ENCODE measurements at regions not wholly inside any gene's neighbourhood (a gene's known extent, or its start where the extent isn't known, plus 50 kb on each side); places are given as distances from the start of the nearest gene placed in this dataset.

DNA sequence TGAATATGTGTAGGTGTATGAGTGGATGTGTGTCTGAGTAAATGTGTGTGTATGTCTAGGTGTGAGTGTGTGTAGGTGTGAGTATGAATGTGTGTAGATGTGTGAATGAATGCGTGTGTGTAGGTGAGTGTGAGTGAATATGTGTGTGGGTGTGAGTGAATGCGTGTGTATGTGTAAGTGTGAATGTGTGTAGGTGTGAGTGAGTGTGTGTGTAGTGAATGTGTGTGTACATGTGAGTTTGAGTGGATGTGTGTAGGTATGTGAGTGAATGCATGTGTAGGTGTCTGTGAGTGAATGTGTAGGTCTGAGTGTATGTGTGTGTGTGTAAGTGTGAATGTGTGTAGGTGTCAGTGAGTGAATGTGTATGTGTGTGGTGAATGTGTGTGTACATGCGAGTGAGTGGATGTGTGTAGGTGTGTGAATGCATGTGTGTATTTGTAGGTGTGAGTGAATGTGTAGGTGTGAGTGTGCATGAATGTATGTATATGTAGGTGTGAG lies 201.0 kb upstream of the ZNF536 start:
- TF ChIP-seq, protein P1, sequence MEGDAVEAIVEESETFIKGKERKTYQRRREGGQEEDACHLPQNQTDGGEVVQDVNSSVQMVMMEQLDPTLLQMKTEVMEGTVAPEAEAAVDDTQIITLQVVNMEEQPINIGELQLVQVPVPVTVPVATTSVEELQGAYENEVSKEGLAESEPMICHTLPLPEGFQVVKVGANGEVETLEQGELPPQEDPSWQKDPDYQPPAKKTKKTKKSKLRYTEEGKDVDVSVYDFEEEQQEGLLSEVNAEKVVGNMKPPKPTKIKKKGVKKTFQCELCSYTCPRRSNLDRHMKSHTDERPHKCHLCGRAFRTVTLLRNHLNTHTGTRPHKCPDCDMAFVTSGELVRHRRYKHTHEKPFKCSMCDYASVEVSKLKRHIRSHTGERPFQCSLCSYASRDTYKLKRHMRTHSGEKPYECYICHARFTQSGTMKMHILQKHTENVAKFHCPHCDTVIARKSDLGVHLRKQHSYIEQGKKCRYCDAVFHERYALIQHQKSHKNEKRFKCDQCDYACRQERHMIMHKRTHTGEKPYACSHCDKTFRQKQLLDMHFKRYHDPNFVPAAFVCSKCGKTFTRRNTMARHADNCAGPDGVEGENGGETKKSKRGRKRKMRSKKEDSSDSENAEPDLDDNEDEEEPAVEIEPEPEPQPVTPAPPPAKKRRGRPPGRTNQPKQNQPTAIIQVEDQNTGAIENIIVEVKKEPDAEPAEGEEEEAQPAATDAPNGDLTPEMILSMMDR (IDR thresholded peaks at IDR 0.05; ENCODE audit: control extremely low read depth, extremely low read depth): no peak
- H3K36me3 ChIP-seq (ENCODE audit: control insufficient read depth in 4 of 4, insufficient read depth in 4 of 4, low read length in 4 of 4): no peaks in the 10 kb centered on the region
- H3K4me1 ChIP-seq (ENCODE audit: control insufficient read depth in 5 of 5, insufficient read depth in 5 of 5, low read length in 5 of 5): no peaks in the 10 kb centered on the region
- H3K27me3 ChIP-seq (ENCODE audit: control insufficient read depth in 3 of 3, insufficient read depth in 3 of 3, low read length in 2 of 3): peaks cover 0 to 2% (median 0%) of the 10 kb centered on the region in 3 donors
- ATAC-seq (ENCODE audit: insufficient read depth, low FRiP score) (no peak), DNase-seq (no peak)
- no peak overlapping the region for H3K9ac ChIP-seq (ENCODE audit: insufficient read depth in 1 of 2, low read length in 2 of 2)
- peaks cover 0 to 7% (median 1%) of the 10 kb centered on the region in 4 donors for H3K9me3 ChIP-seq (ENCODE audit: control insufficient read depth in 4 of 4, insufficient read depth in 3 of 4, low read length in 3 of 4)
- H3K27ac ChIP-seq (ENCODE audit: low read depth in 1 of 2, low read length in 1 of 2): no peak overlapping the region
- no peak overlapping the region for H3K4me3 ChIP-seq
- WGBS, 2 donors: 96% methylated on average over 3 of the region's 3 CpGs

DNA sequence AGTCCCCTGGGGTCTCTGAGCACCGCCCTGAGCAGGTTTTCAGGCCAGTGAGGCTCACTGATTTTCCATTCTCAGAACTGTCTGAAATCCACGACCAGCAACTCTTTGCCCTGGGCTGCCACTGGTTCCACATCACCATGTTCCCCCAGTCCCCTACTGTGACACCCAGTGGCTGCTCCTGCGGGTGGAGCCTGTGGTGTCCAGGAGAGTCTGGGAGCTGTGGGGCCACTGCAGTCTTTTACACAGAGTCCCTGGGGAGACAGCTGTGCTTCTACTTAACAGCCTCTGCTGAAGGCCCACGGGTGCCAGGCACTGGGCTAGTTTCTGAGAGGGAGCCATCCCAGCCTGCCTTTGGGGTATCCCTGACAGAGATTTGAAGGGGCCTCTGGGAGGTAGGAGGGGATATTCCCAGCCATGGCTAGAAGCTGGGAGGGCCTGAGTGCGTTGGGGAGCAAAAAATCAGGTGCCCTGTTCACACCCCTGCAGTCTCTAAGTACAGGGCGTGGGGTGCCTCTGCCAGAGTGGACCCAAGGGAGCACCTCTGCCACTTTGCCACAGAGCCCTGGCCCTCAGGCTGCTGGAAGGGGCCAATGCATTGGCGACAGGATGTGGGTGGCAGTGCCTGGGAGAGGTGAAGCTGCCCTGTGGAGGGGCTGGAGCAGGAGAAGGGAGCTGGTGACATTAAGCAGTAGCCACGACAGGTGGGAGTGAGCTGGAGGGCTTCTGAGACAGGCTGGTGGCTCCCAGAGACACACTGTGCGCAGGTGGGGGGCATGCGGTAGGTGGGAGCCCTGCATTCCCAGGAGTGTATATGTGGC lies 200.2 kb upstream of the ZNF536 start:
- Histone ChIP-seq H3K27ac (ENCODE audit: low read depth in 1 of 2, low read length in 1 of 2) (no peak overlapping the region), H3K36me3 (ENCODE audit: control insufficient read depth in 4 of 4, insufficient read depth in 4 of 4, low read length in 4 of 4) (no peaks in the 10 kb centered on the region), H3K27me3 (ENCODE audit: control insufficient read depth in 3 of 3, insufficient read depth in 3 of 3, low read length in 2 of 3) (peaks cover 0 to 2% (median 0%) of the 10 kb centered on the region in 3 donors), H3K4me1 (ENCODE audit: control insufficient read depth in 5 of 5, insufficient read depth in 5 of 5, low read length in 5 of 5) (no peaks in the 10 kb centered on the region), H3K4me3 (no peak overlapping the region), H3K9me3 (ENCODE audit: control insufficient read depth in 4 of 4, insufficient read depth in 3 of 4, low read length in 3 of 4) (peaks cover 0 to 7% (median 1%) of the 10 kb centered on the region in 4 donors), H3K9ac (ENCODE audit: insufficient read depth in 1 of 2, low read length in 2 of 2) (no peak overlapping the region)
- ATAC-seq (ENCODE audit: insufficient read depth, low FRiP score): no peak
- DNase-seq: no peak
- TF ChIP-seq, protein P1 (IDR thresholded peaks at IDR 0.05; ENCODE audit: control extremely low read depth, extremely low read depth): no peak
- WGBS, 2 donors: 80 to 87% methylated on average over 10 of the region's 10 CpGs

DNA sequence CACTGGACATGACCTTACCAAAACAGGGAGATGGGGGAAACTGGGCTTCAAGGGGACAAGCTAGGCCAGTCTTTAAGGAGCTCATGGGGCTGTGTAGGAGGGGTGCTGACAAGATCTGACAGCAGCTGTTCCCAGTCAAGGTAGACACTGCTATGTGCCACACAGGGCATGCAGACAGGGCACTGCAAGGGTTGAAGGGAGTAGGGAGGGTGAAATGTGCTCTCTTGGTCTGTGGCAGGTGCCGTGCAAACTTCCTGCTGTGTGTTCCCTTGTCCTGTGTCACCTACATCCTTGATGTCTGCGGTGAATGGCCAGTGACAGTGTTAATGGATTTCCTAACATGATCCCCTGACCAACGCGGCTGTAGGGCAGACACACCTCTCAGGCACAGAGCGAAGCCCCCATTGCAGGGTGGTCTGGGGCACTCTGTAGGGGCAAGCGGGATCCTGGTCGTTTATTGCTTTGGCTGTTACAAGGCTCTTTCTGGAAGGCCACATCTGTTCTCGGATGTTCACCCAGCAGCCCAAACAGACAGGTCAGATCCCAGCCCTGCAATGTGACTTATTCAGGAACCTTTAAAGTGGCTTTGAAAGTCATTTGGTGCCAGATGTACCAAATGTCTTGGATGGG lies 199.5 kb upstream of the ZNF536 start:
- Histone ChIP-seq H3K9ac (ENCODE audit: insufficient read depth in 1 of 2, low read length in 2 of 2) (no peak overlapping the region), H3K4me1 (ENCODE audit: control insufficient read depth in 5 of 5, insufficient read depth in 5 of 5, low read length in 5 of 5) (no peaks in the 10 kb centered on the region), H3K27me3 (ENCODE audit: control insufficient read depth in 3 of 3, insufficient read depth in 3 of 3, low read length in 2 of 3) (peaks cover 0 to 2% (median 0%) of the 10 kb centered on the region in 3 donors), H3K36me3 (ENCODE audit: control insufficient read depth in 4 of 4, insufficient read depth in 4 of 4, low read length in 4 of 4) (no peaks in the 10 kb centered on the region), H3K27ac (ENCODE audit: low read depth in 1 of 2, low read length in 1 of 2) (no peak overlapping the region), H3K9me3 (ENCODE audit: control insufficient read depth in 4 of 4, insufficient read depth in 3 of 4, low read length in 3 of 4) (peaks cover 0 to 7% (median 1%) of the 10 kb centered on the region in 4 donors), H3K4me3 (no peak overlapping the region)
- ATAC-seq (ENCODE audit: insufficient read depth, low FRiP score) (no peak), DNase-seq (no peak)
- whole genome bisulfite sequencing, 2 donors: 75 to 81% methylated on average over 8 of the region's 8 CpGs
- TF ChIP-seq, protein P1 (IDR thresholded peaks at IDR 0.05; ENCODE audit: control extremely low read depth, extremely low read depth): no peak
